NCI-H446 treated with DMSO at 0.1 percent for 48 hours (cell line): ENCODE measurements at regions not wholly inside any gene's neighbourhood (a gene's known extent, or its start where the extent isn't known, plus 50 kb on each side); places are given as distances from the start of the nearest gene placed in this dataset.

Experiments
- DNase-seq: peaks from one replicate; lab custom pipeline; 2025; lab: John Stamatoyannopoulos, UW

DNA sequence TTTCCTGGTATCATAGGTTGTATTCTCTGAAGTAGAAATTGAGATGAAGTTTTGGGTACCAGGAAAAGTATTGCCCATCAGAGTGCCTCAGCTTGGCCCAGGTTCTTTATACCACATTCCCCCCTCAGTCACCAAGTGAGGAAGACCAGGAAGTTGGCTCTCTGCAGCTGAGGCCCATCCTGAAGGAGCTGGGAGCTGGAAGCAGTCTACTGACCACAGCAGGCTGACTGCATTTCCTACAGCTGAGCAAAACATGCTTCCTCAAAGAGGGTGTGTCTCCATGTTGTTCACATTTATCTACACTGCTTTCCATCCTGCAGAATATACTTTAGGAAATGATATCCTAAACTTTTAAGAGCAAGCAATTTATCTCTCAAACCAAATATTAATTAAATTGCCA lies 654.6 kb downstream of the ELAVL2 start:
- DNase-seq = no peak

GRCh38 chr9:23172206-23172605 lies 653.8 kb downstream of the ELAVL2 start:
- no peak for DNase-seq

DNA sequence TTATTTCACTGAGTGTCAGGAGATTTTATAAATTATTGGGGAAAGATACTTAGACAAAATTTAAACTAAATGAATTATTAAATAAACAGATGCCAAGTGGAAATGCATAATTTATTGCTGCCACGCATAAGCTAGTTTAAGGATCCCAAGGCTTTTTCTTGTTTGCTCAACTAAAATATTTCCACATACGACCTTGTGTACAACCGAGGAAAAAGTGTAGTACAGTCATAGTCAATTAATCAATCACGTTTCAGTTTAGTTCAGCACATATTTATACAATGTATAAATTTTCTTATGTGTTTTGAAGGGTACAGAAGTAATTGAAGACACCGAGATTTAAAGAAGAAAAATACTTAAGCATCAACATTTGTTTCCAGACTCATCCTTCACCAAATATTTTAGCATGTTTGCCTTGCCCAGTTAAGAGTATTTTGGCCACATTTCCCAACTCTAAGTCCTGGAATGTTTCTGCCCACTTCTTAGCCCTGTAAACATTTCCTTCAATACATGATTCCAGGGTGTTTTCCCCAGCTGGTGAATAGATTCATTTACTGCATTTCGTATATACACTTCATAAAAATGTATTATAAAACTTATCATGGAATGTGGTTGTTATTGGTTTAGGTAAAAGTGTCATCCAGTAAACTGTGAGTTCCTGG lies 652.9 kb downstream of the ELAVL2 start:
- no peak for DNase-seq

GRCh38 chr9:23194281-23194680 lies 631.8 kb downstream of the ELAVL2 start:
- no peak for DNase-seq

- no peak for DNase-seq
Observed at GRCh38 chr9:23215688-23216087, 610.4 kb downstream of the ELAVL2 start.

DNA sequence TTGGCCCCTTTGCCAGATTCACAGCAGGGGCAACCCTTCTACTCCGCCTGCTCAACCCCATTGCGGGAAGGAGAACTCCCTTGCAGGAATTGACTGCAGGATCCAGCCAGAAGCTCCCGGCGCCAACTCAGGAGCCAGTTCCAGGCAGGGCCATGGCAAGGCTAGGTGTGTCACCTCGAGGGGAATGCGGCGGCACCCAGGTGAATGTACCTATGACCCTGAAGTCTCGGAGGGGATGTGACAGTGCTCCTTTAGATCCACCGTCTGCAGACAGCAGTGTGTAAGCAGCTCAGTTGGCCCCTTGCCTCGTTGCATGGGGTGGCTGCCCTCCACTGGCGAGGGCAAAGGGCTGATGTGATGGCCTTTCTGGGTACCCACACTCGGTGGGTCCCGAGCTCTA lies 606.6 kb downstream of the ELAVL2 start:
- no peak for DNase-seq

GRCh38 chr9:23220171-23220570 lies 605.9 kb downstream of the ELAVL2 start:
- no peak for DNase-seq

GRCh38 chr9:23220957-23221356 lies 605.1 kb downstream of the ELAVL2 start:
- DNase-seq = no peak

GRCh38 chr9:23229890-23230317 lies 596.1 kb downstream of the ELAVL2 start:
- DNase-seq = no peak

GRCh38 chr9:23232831-23233230 lies 593.2 kb downstream of the ELAVL2 start:
- DNase-seq = no peak

- no peak for DNase-seq
Observed at GRCh38 chr9:23243523-23243922, 582.5 kb downstream of the ELAVL2 start.

GRCh38 chr9:23245067-23245466 lies 581.0 kb downstream of the ELAVL2 start:
- no peak for DNase-seq

- no peak for DNase-seq
Observed at GRCh38 chr9:23254404-23255184, 571.4 kb downstream of the ELAVL2 start.

DNA sequence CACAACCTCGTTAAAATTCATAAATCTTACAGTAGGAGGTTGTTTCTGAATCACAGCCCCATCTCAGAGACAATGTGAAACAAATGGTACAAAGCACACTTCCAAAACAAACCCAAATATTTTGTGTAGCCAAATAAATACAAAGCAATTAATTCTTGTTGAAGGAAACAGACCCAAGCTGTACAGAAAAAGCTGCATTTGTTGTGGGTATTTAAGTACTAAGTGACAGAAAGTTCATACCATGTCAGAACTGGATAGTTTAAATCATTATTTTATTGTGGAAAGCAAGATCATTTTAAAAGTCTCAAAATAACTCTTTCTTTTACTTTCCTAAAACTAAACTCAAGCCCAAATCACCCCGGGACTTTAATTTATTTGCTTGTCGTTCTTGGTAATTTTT lies 570.7 kb downstream of the ELAVL2 start:
- no peak for DNase-seq

DNA sequence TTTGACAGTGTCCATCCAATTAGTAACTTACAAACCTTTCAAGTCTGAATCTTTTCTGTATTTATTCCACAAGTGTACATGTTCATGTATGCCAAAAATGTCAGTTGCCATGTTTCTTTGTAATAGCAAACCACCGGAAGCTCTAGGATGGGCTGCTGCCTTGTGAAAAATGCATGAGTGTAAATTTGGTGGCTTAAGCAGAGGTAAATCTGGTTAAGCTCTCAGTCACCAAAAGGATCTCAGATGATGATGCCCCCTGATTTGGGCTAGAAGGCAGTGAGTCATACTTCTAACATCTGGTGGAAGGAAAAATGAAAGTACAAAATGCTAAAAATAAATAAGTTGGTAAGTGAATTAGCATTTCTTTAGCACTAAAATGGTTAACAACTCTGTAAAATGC lies 567.5 kb downstream of the ELAVL2 start:
- no peak for DNase-seq

DNA sequence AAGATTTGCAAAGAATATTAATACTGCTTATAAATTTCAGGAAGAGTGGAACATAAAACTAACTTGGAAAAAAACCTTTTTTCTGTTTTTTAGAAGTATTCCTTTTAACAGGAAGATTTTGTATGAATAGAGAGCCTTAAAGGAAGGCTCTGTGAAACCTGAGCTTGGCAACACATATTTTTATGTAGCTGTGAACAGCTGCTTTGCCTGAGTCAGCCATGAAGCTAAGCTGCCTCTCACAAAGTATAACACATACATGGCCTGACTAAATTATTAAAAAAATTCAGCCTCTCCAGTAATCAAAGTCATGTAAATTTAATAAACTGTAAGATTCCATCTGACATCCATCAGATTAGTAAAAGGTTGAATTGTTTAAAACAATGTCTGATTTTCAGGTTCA lies 547.5 kb downstream of the ELAVL2 start:
- no peak for DNase-seq

DNA sequence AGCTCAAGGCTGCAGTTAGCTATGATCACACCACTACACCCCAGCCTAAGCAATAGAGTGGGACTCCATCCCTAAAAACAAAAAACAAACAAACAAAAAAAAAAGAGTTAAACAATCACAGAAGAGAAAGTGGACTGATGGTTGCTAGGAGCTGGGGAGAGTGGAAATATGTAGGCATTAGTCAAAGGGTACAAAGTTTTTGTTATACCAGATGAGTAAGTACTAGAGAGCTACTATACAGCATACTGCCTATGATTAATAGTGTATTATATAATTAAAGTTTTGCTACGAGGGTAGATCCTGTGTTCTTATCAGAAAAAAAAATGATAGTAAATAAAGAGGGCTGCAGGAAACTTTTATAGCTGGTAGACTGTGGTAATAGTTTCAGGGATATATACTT lies 538.6 kb downstream of the ELAVL2 start:
- DNase-seq = no peak

GRCh38 chr9:23288545-23288944 lies 537.5 kb downstream of the ELAVL2 start:
- DNase-seq = no peak

DNA sequence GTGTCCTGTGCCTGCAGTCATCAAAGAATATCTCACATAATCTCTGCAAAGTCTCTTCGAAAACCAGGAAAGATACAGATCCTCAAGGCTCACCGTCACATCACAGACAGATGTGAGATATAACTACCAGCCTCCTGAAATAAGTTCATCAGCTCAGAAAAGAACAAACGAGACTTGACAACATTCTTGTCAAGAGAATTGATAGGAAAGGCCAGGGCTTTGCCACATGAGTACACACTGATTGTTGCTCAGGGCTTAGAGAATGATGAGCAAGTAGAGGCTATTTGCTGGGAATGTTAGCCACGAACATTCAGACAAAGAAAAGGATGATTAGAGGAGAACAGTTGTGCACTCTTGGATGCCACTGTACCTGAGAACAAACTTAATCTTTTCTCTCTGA lies 535.1 kb downstream of the ELAVL2 start:
- DNase-seq = no peak

DNA sequence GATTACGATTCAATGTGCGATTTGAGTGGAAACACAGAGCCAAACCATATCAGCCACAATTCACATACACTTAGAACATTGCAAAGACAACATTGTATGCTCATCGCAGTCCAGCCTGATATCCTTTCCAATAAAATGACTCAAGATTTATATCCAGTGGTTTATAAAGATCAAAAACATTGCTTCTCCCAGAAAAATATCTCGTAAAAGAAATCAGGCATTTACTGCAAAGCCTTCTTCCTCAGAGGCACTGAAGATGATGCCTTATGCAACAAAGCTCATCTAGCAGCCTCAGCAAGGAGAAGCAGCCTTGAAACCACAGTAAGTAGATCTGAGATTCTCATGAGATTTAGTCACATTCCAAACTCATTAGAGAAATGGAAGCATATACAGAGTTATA lies 523.8 kb downstream of the ELAVL2 start:
- DNase-seq = no peak

DNA sequence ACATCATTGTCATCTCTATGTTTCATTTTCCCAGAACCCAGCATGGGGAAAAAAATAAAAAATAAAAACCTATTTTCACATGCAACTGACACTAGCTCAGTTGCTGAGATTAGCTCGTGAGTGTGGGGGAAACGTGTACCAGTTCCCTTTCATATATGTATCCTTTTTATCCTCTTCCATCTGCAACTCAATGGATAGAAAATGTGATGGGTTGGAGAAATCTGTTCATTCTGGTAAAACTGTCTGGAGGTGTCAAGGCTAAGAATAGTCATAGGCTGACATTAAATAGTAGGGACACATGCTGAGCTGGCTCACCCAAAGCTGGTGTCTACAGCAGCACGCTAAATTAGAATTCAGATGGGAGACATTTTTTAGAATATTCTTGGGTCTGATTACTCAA lies 519.3 kb downstream of the ELAVL2 start:
- no peak for DNase-seq

GRCh38 chr9:23307731-23308513 lies 518.1 kb downstream of the ELAVL2 start:
- peak; percentile 54 for DNase-seq

- no peak for DNase-seq
Observed at GRCh38 chr9:23309800-23310199, 516.2 kb downstream of the ELAVL2 start.
